ENCODE measurements at regions not wholly inside any gene's neighbourhood (a gene's known extent, or its start where the extent isn't known, plus 50 kb on each side); places are given as distances from the start of the nearest gene placed in this dataset.
"Not testable (repeated sequence)": the region's sequence is repeated elsewhere in the genome, so short reads cannot be mapped to it uniquely, and the experiment has no call there.

DNA sequence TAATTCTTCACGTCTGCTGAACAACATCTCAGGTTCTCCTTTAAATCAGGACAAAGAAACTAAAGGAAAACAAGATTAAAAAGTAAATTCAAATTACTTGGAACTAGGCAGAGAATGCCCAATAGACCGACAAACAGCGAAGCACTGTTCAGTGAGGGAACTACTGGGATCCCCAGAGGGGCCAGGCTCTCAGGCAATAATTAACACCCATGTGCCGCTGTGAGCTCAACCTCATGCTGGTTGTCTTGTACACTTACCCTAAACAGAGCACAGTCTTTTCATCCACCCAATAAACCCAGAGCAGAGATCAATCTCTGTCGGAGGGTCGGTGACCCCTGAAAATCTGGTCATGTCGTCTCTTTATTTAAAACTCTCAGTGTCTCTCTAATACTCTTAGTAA lies 229.9 kb upstream of the CRIM1 start:
- no peak for DNase-seq (ENCODE audit: low spot score)
- TF ChIP-seq CTCF (conservative IDR thresholded peaks at IDR 0.05; ENCODE audit: low read depth): no peak
- ChIA-PET POLR2A (ENCODE audit: low non-redundant PET) (no interaction called here), CTCF (no interaction called here)
- H3K27ac ChIP-seq: no peak overlapping the region

DNA sequence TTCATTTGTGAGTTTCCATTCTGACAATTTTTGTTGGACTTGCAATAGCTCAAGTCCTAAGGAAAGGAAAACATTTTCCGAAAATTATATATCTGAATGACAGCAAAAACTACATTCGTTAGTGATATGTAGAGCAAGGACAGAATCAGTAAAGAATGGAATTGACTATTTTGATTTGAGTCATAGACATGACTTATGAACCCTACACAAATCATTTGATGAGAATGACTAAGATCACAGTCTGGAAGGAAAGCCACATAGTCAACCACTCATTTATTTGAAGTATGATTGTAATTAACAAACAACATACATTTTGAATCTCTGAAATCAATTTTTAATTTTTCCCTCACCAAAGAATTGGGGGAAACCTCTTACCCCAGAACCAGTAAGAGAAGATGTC lies 231.6 kb upstream of the CRIM1 start:
- ChIA-PET CTCF (no interaction called here), POLR2A (ENCODE audit: low non-redundant PET) (no interaction called here)
- no peak for TF ChIP-seq CTCF (conservative IDR thresholded peaks at IDR 0.05; ENCODE audit: low read depth)
- H3K27ac ChIP-seq: no peak overlapping the region
- DNase-seq (ENCODE audit: low spot score): no peak

DNA sequence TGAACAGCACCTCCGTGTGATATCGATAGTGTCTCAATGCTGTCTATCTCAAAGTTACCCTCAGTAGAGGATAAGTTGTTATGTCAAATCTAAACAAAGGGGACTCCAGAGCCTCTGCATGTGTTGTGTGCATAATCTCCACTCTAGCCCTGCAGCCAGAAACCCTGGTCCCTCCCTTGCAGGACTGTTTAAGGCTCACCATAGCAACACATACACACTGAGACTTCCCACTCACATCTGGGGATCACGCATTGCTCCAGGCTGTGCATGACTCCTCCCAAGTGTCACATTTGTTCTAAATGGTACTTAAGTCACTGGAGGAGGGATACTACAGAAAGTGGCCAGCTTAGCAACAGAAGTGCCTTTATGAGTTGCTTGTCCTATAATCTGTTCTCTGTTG lies 258.6 kb upstream of the CRIM1 start:
- H3K27ac ChIP-seq: no peak overlapping the region
- POLR2A ChIA-PET (ENCODE audit: low non-redundant PET): no interaction called here
- no peak for DNase-seq (ENCODE audit: low spot score)
- CTCF ChIA-PET: no interaction called here
- TF ChIP-seq CTCF (conservative IDR thresholded peaks at IDR 0.05; ENCODE audit: low read depth): no peak

GRCh38 chr2:36091844-36092741 lies 263.5 kb upstream of the CRIM1 start:
- DNase-seq (ENCODE audit: low spot score): not testable (repeated sequence)

DNA sequence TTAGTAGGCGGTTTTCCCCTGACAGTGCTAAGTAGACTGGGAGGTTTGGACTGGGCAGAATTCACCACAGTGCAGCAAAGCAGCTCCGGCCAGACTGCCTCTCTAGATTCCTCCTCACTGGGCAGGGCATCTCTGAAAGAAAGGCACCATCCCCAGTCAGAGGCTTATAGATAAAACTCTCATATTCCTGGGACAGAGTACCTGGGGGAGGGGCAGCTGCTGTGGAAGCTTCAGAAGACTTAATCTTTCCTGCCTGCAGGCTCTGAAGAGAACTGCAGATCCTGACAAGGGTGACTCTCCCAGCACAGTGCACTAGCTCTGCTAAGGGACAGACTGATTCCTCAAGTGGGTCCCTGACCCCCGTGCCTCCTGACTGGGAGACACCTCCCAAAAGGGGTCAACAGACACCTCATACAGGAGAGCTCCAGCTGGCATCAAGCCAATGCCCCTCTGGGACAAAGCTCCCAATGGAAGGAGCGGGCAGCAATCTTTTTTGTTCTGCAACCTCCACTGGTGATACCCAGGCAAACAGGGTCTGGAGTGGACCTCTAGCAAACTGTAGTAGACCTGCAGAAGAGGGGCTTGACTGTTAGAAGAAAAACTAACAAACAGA lies 266.8 kb upstream of the CRIM1 start:
- no peak overlapping the region for H3K27ac ChIP-seq
- no peak for DNase-seq (ENCODE audit: low spot score)
- TF ChIP-seq CTCF (conservative IDR thresholded peaks at IDR 0.05; ENCODE audit: low read depth): no peak
- ChIA-PET CTCF (no interaction called here), POLR2A (ENCODE audit: low non-redundant PET) (no interaction called here)

More at GRCh38 chr2:36091844-36092741, 263.5 kb upstream of the CRIM1 start:
- POLR2A ChIA-PET (ENCODE audit: low non-redundant PET); H3K27ac ChIP-seq: not testable (repeated sequence)
- CTCF ChIA-PET: interaction anchor here (0.6 kb wide), 1 partner anchor 37 kb away, joined by 3 read pairs; no protein-coding TSS in a partner anchor

GRCh38 chr2:36087344-36087743 lies 268.2 kb upstream of the CRIM1 start:
- no peak overlapping the region for H3K27ac ChIP-seq
- ChIA-PET POLR2A (ENCODE audit: low non-redundant PET) (no interaction called here), CTCF (no interaction called here)
- TF ChIP-seq CTCF (conservative IDR thresholded peaks at IDR 0.05; ENCODE audit: low read depth): no peak
- no peak for DNase-seq (ENCODE audit: low spot score)

GRCh38 chr2:36079793-36080192 lies 275.8 kb upstream of the CRIM1 start:
- POLR2A ChIA-PET (ENCODE audit: low non-redundant PET): no interaction called here
- no peak for DNase-seq (ENCODE audit: low spot score)

More at GRCh38 chr2:36079793-36080192, 275.8 kb upstream of the CRIM1 start:
- no peak overlapping the region for H3K27ac ChIP-seq
- no peak for TF ChIP-seq CTCF (conservative IDR thresholded peaks at IDR 0.05; ENCODE audit: low read depth)
- CTCF ChIA-PET: no interaction called here
